SU-DHL-6 (cell line): ENCODE measurements at regions not wholly inside any gene's neighbourhood (a gene's known extent, or its start where the extent isn't known, plus 50 kb on each side); places are given as distances from the start of the nearest gene placed in this dataset.
"Not testable (repeated sequence)": the region's sequence is repeated elsewhere in the genome, so short reads cannot be mapped to it uniquely, and the experiment has no call there.

Experiments
- H2AFZ ChIP-seq: fragments of 200-600 bp; sonication (generic); 2 replicates; pipeline ENCODE4 v1.6.1; 2014; ENCODE audit warnings: low read depth, mild to moderate bottlenecking, moderate library complexity, mixed read lengths, antibody characterized with exemption, low read length; ENCODE audit not compliant: severe bottlenecking
- H3F3A ChIP-seq: fragments of 200-600 bp; shearing (Covaris generic); 2 replicates; pipeline ENCODE4 v1.6.0; 2016; ENCODE audit warnings: antibody characterized with exemption, mild to moderate bottlenecking; ENCODE audit not compliant: insufficient read depth
- H3K27ac ChIP-seq: fragments of 200-600 bp; sonication (generic); 2 replicates; pipeline ENCODE4 v1.5.1; 2016; ENCODE audit warnings: low read depth, mild to moderate bottlenecking, low read length, moderate library complexity, mixed read lengths
- H3K27me3 ChIP-seq: fragments of 200-600 bp; sonication (generic), shearing (Covaris generic); 2 replicates; pipeline ENCODE4 v1.6.0; 2014; ENCODE audit warnings: mild to moderate bottlenecking, low read length
- H3K36me3 ChIP-seq: fragments of 200-600 bp; sonication (generic); 2 replicates; pipeline ENCODE4 v1.6.1; 2014; ENCODE audit warnings: mild to moderate bottlenecking, low read length, mixed read lengths
- H3K4me2 ChIP-seq: fragments of 300-600, 200-600 bp; shearing (Covaris generic), sonication (generic); 2 replicates; pipeline ENCODE4 v1.6.0; 2014; ENCODE audit warnings: low read length, low read depth, mild to moderate bottlenecking; ENCODE audit not compliant: poor library complexity, severe bottlenecking
- H3K4me3 ChIP-seq: fragments of 200-600 bp; sonication (generic); 2 replicates; pipeline ENCODE4 v1.5.1; 2014; ENCODE audit warnings: antibody characterized with exemption, low read length, mild to moderate bottlenecking, mixed read lengths; ENCODE audit not compliant: insufficient read depth, poor library complexity, severe bottlenecking
- H3K79me2 ChIP-seq: fragments of 200-600 bp; sonication (generic); 2 replicates; pipeline ENCODE4 v1.6.1; 2014; ENCODE audit warnings: mild to moderate bottlenecking, low read length, moderate library complexity; ENCODE audit not compliant: insufficient read depth
- H3K9ac ChIP-seq: fragments of 200-600 bp; sonication (generic); 2 replicates; pipeline ENCODE4 v1.7.0; 2014; ENCODE audit warnings: mild to moderate bottlenecking, low read length
- H3K9me2 ChIP-seq: fragments of 200-600 bp; sonication (generic); replicated peaks from 2 replicates; pipeline ENCODE4 v1.6.1; 2014; ENCODE audit warnings: low read length; ENCODE audit not compliant: insufficient read depth
- H3K9me3 ChIP-seq: fragments of 200-600 bp; sonication (generic); 2 replicates; pipeline ENCODE4 v1.6.1; 2014; ENCODE audit warnings: low read length, mixed read lengths; ENCODE audit not compliant: insufficient read depth
- H4K20me1 ChIP-seq: fragments of 200-600 bp; sonication (generic); 2 replicates; pipeline ENCODE4 v1.6.1; 2014; ENCODE audit warnings: low read depth, mild to moderate bottlenecking, antibody characterized with exemption, low read length, moderate library complexity, mixed read lengths
- CTCF ChIP-seq: fragments of 200-600 bp; sonication (generic); IDR thresholded peaks from one replicate; pipeline ENCODE4 v1.5.1; 2017; ENCODE audit warnings: antibody characterized with exemption, mild to moderate bottlenecking, low read length, moderate library complexity; ENCODE audit not compliant: insufficient read depth, poor library complexity, severe bottlenecking
- EZH2phosphoT487 ChIP-seq: fragments of 200-600 bp; sonication (generic), shearing (Covaris generic); conservative IDR thresholded peaks from 2 replicates; pipeline ENCODE4 v1.6.1; 2018; ENCODE audit warnings: mild to moderate bottlenecking, antibody characterized with exemption, low read length, moderate library complexity, mixed read lengths

- Histone ChIP-seq H3K27ac (no peak overlapping the region), H3K4me2 (no peak overlapping the region), H3K79me2 (no peaks in the 10 kb centered on the region), H3K27me3 (no peaks in the 10 kb centered on the region), H3K4me3 (no peak overlapping the region), H3F3A (no peaks in the 10 kb centered on the region), H3K9me2 (no peaks in the 10 kb centered on the region), H2AFZ (no peak overlapping the region), H3K9me3 (peaks cover 6% of the 10 kb centered on the region; the same call in 1 of the 2 replicates), H3K36me3 (no peaks in the 10 kb centered on the region), H4K20me1 (no peaks in the 10 kb centered on the region), H3K9ac (no peak overlapping the region)
- TF ChIP-seq EZH2phosphoT487 (no peak), CTCF (no peak)
Observed at GRCh38 chr4:34492414-34492813, 1751.9 kb downstream of the ARAP2 start.

DNA sequence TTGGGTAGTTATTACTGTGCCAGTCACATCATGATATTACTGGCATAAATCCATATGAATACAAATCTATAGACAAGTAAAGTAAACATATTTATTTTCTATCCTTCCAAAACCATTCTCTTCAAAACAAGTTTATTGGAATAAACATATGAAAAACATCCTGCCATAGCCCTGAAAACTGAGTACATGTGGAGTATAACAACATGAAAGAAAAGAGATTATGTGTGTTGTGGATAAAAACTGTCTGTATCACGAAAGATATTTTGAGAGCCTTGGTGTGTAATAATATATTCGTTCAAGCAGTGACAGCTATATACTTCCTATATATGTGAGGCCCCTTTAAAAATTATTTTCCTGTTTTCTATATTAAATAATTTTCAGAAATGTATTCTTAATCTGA lies 1742.2 kb downstream of the ARAP2 start:
- TF ChIP-seq CTCF (no peak), EZH2phosphoT487 (no peak)
- Histone ChIP-seq H3F3A (no peaks in the 10 kb centered on the region), H3K36me3 (no peaks in the 10 kb centered on the region), H3K9me2 (no peaks in the 10 kb centered on the region), H3K9me3 (no peaks in the 10 kb centered on the region), H3K4me3 (no peak overlapping the region), H2AFZ (peak overlapping the region; percentile 64), H3K79me2 (no peaks in the 10 kb centered on the region), H3K4me2 (no peak overlapping the region), H3K9ac (no peak overlapping the region), H3K27ac (no peak overlapping the region), H4K20me1 (no peaks in the 10 kb centered on the region), H3K27me3 (no peaks in the 10 kb centered on the region)

DNA sequence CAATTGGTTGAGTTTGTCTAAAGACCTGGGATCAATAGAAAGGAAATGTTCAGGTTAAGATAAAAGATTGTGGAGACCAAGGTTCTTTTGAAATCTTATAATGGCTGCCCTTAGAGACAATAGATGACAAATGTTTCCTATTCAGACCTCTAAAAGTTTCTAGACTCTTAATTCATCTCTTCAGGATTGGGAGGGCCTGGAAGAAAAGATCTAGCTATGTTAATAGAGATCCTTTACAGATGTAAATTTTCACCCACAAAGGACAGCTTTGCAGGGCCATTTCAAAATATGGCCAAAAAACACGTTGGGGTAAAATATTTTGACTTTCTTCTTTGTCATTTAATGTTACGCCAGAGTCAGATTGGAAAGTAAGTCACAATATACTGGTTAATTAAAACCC lies 1739.6 kb downstream of the ARAP2 start:
- H3K4me3 ChIP-seq, H3K9me2 ChIP-seq, H3F3A ChIP-seq, H3K79me2 ChIP-seq, H3K27me3 ChIP-seq, H3K4me2 ChIP-seq, H3K9me3 ChIP-seq, H4K20me1 ChIP-seq, H3K36me3 ChIP-seq, H3K27ac ChIP-seq, H3K9ac ChIP-seq, H2AFZ ChIP-seq: not testable (repeated sequence)

DNA sequence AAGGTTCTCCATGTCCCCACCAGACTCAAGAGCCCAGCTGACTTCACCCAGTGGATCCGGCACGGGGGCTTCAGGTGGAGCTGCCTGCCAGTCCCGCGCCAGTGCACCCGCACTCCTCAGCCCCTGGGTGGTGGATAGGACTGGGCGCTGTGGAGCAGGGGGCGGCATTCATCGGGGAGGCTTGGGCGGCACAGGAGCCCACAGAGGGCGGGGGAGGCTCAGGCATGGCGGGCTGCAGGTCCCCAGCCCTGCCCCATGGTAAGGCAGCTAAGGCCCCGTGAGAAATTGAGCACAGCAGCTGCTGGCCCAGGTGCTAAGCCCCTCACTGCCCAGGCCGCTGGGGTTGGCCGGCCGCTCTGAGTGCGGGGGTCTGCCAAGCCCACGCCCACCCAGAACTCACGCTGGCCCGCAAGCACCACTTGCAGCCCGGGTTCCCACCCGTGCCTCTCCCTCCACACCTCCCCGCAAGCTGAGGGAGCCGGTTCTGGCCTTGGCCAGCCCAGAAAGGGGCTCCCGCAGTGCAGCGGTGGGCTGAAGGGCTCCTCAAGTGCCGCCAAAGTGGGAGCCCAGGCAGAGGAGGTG lies 1737.7 kb downstream of the ARAP2 start:
- H3K9me2 ChIP-seq, H3K9ac ChIP-seq, H3K9me3 ChIP-seq, H2AFZ ChIP-seq, H3K36me3 ChIP-seq, H3K4me3 ChIP-seq, H3K27ac ChIP-seq, H3K4me2 ChIP-seq, H4K20me1 ChIP-seq, H3K79me2 ChIP-seq, H3K27me3 ChIP-seq, H3F3A ChIP-seq: not testable (repeated sequence)
